GM12878 (cell line): ENCODE measurements at regions not wholly inside any gene's neighbourhood (a gene's known extent, or its start where the extent isn't known, plus 50 kb on each side); places are given as distances from the start of the nearest gene placed in this dataset.

Experiments used
- E2F4 ChIP-seq: IDR thresholded peaks from 2 replicates; pipeline ENCODE4 v1.6.1; 2012; ENCODE audit warnings: low read depth, low read length, improper control_type of control experiment
- EGR1 ChIP-seq, 2 experiments: IDR thresholded peaks; 1 replicate in 1 of 2; 2 replicates in 1 of 2; pipeline ENCODE4 v1.6.1; 2011 to 2012; ENCODE audit warnings: low read depth in 2 of 2, low read length in 2 of 2, borderline replicate concordance in 1 of 2, mild to moderate bottlenecking in 1 of 2, moderate library complexity in 1 of 2
- EP300 ChIP-seq, 2 experiments: fragments of 150-350 bp in 1 of 2; IDR thresholded peaks; 2 replicates each; pipeline ENCODE4 v1.6.1; 2011 to 2012; ENCODE audit warnings: low read depth in 2 of 2, low read length in 2 of 2, borderline replicate concordance in 1 of 2, improper control_type of control experiment in 1 of 2, inconsistent platforms in 1 of 2; ENCODE audit not compliant: control insufficient read depth in 1 of 2
- FOS ChIP-seq: IDR thresholded peaks from 3 replicates; pipeline ENCODE4 v1.6.1; 2011; ENCODE audit warnings: borderline replicate concordance; ENCODE audit not compliant: insufficient read length; ENCODE audit errors: extremely low read depth
- HCFC1 ChIP-seq: fragments of 150-350 bp; IDR thresholded peaks from 2 replicates; pipeline ENCODE4 v1.6.1; 2014; ENCODE audit warnings: low read length
- MEF2B ChIP-seq: fragments of 450-650 bp; IDR thresholded peaks from 2 replicates; pipeline ENCODE4 v1.6.1; 2018; ENCODE audit warnings: mild to moderate bottlenecking, moderate library complexity; ENCODE audit not compliant: partially characterized antibody, poor library complexity, severe bottlenecking
- SIX5 ChIP-seq: IDR thresholded peaks from 2 replicates; pipeline ENCODE4 v1.6.1; 2011; ENCODE audit warnings: mild to moderate bottlenecking, low read depth, low read length, moderate library complexity; ENCODE audit not compliant: severe bottlenecking
- SMARCA5 ChIP-seq: fragments of 450-650 bp; IDR thresholded peaks from 2 replicates; pipeline ENCODE4 v1.6.1; 2017; ENCODE audit warnings: mild to moderate bottlenecking
- ZNF274 ChIP-seq: IDR thresholded peaks from one replicate; pipeline ENCODE4 v1.8.0; 2011; ENCODE audit not compliant: insufficient read length, insufficient read depth
- TF ChIP-seq, protein P1 (sequence below): fragments of 450-650 bp; IDR thresholded peaks from 2 replicates; pipeline ENCODE4 v1.6.1; 2017; ENCODE audit warnings: mild to moderate bottlenecking, moderate library complexity

GRCh38 chr6:85971238-85971637, 328.6 kb upstream of the SYNCRIP start (continued):
- TF ChIP-seq EGR1 (IDR thresholded peaks at IDR 0.05; ENCODE audit: borderline replicate concordance in 1 of 2, low read depth in 2 of 2, low read length in 2 of 2), result no peak
- no peak for TF ChIP-seq ZNF274
- TF ChIP-seq MEF2B, result no peak
- TF ChIP-seq, protein P1, sequence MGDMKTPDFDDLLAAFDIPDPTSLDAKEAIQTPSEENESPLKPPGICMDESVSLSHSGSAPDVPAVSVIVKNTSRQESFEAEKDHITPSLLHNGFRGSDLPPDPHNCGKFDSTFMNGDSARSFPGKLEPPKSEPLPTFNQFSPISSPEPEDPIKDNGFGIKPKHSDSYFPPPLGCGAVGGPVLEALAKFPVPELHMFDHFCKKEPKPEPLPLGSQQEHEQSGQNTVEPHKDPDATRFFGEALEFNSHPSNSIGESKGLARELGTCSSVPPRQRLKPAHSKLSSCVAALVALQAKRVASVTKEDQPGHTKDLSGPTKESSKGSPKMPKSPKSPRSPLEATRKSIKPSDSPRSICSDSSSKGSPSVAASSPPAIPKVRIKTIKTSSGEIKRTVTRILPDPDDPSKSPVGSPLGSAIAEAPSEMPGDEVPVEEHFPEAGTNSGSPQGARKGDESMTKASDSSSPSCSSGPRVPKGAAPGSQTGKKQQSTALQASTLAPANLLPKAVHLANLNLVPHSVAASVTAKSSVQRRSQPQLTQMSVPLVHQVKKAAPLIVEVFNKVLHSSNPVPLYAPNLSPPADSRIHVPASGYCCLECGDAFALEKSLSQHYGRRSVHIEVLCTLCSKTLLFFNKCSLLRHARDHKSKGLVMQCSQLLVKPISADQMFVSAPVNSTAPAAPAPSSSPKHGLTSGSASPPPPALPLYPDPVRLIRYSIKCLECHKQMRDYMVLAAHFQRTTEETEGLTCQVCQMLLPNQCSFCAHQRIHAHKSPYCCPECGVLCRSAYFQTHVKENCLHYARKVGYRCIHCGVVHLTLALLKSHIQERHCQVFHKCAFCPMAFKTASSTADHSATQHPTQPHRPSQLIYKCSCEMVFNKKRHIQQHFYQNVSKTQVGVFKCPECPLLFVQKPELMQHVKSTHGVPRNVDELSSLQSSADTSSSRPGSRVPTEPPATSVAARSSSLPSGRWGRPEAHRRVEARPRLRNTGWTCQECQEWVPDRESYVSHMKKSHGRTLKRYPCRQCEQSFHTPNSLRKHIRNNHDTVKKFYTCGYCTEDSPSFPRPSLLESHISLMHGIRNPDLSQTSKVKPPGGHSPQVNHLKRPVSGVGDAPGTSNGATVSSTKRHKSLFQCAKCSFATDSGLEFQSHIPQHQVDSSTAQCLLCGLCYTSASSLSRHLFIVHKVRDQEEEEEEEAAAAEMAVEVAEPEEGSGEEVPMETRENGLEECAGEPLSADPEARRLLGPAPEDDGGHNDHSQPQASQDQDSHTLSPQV, result no peak
- TF ChIP-seq HCFC1, result no peak
- TF ChIP-seq SIX5, result no peak
- no peak for TF ChIP-seq FOS
- TF ChIP-seq E2F4, result no peak
- no peak for TF ChIP-seq EP300 (IDR thresholded peaks at IDR 0.05; ENCODE audit: borderline replicate concordance in 1 of 2, control insufficient read depth in 1 of 2, low read depth in 2 of 2, low read length in 2 of 2)
- TF ChIP-seq SMARCA5, result no peak
